ENCODE measurements at regions not wholly inside any gene's neighbourhood (a gene's known extent, or its start where the extent isn't known, plus 50 kb on each side); places are given as distances from the start of the nearest gene placed in this dataset.

- intact Hi-C loops (cut with DNase I): no loop called here
Observed at GRCh38 chr4:81606801-81607501, 135.2 kb upstream of the RASGEF1B start.

GRCh38 chr4:81606166-81606565, 134.5 kb upstream of the RASGEF1B start:
- intact Hi-C loops (cut with DNase I): no loop called here
- TF ChIP-seq, protein P1, sequence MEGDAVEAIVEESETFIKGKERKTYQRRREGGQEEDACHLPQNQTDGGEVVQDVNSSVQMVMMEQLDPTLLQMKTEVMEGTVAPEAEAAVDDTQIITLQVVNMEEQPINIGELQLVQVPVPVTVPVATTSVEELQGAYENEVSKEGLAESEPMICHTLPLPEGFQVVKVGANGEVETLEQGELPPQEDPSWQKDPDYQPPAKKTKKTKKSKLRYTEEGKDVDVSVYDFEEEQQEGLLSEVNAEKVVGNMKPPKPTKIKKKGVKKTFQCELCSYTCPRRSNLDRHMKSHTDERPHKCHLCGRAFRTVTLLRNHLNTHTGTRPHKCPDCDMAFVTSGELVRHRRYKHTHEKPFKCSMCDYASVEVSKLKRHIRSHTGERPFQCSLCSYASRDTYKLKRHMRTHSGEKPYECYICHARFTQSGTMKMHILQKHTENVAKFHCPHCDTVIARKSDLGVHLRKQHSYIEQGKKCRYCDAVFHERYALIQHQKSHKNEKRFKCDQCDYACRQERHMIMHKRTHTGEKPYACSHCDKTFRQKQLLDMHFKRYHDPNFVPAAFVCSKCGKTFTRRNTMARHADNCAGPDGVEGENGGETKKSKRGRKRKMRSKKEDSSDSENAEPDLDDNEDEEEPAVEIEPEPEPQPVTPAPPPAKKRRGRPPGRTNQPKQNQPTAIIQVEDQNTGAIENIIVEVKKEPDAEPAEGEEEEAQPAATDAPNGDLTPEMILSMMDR (IDR thresholded peaks at IDR 0.05): no peak
- Histone ChIP-seq H3K9me3 (no peaks in the 10 kb centered on the region), H3K4me3 (no peak overlapping the region), H3K27me3 (no peaks in the 10 kb centered on the region), H3K36me3 (no peaks in the 10 kb centered on the region), H3K4me1 (no peaks in the 10 kb centered on the region), H3K27ac (peak overlapping the region; percentile 51), H3K9ac (ENCODE audit: low read depth in 2 of 2, low read length in 2 of 2) (no peak overlapping the region)
- no peak for DNase-seq

More at GRCh38 chr4:81606801-81607501, 135.2 kb upstream of the RASGEF1B start:
- Histone ChIP-seq H3K9me3 (no peaks in the 10 kb centered on the region), H3K9ac (ENCODE audit: low read depth in 2 of 2, low read length in 2 of 2) (no peak overlapping the region), H3K27me3 (no peaks in the 10 kb centered on the region), H3K36me3 (no peaks in the 10 kb centered on the region), H3K27ac (peak overlapping the region; percentile 51), H3K4me1 (no peaks in the 10 kb centered on the region), H3K4me3 (no peak overlapping the region)
- peak; percentile 58 for DNase-seq
- TF ChIP-seq, protein P1 (IDR thresholded peaks at IDR 0.05): no peak

DNA sequence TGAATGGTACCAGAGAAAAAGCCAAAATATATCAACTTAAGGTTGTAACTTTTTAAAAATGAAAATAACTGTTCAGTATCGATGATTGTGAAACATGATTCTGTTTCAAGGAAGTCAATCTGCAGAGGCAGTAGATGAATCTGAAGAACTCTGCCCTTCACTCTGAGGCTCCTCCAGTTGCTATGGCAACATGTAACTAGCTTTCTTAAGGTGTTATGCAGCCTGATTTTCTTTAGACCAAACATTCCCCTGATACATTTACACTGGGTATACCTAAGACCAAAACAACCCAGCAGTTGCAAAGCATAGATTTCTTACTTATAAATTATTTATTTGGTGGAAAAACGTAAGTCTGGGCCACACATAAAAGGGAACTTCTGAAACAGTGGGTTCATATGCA, 133.6 kb upstream of the RASGEF1B start:
- Histone ChIP-seq H3K36me3 (no peaks in the 10 kb centered on the region), H3K27me3 (no peaks in the 10 kb centered on the region), H3K4me3 (no peak overlapping the region), H3K27ac (no peak overlapping the region), H3K9ac (ENCODE audit: low read depth in 2 of 2, low read length in 2 of 2) (no peak overlapping the region), H3K9me3 (no peaks in the 10 kb centered on the region), H3K4me1 (no peaks in the 10 kb centered on the region)
- TF ChIP-seq, protein P1 (IDR thresholded peaks at IDR 0.05): no peak
- intact Hi-C loops (cut with DNase I): no loop called here
- DNase-seq: no peak

GRCh38 chr4:81604683-81605218, 133.0 kb upstream of the RASGEF1B start:
- Histone ChIP-seq H3K4me1 (no peaks in the 10 kb centered on the region), H3K27ac (no peak overlapping the region), H3K9ac (ENCODE audit: low read depth in 2 of 2, low read length in 2 of 2) (no peak overlapping the region), H3K9me3 (no peaks in the 10 kb centered on the region), H3K4me3 (no peak overlapping the region), H3K36me3 (no peaks in the 10 kb centered on the region), H3K27me3 (no peaks in the 10 kb centered on the region)
- intact Hi-C loops (cut with DNase I): no loop called here
- no peak for DNase-seq
- TF ChIP-seq, protein P1 (IDR thresholded peaks at IDR 0.05): no peak

DNA sequence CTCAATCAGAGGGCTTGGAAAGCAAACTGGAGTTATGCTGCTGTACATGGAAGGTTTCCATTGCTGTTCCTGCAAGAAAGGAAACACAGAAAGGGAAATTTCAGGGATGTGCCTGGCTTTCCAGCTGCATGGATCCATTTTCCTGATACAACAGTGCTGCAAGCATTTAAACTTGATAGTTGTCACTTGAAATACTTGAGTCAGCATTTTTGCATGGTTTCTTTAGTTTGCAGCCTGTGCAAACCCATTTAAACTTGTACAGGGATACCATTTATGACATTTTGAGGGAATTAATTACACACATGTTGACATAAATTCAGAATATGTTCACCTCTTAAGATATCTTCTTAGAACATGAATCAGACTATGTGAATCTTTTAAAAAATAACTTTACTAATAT, 131.1 kb upstream of the RASGEF1B start:
- Histone ChIP-seq H3K36me3 (no peaks in the 10 kb centered on the region), H3K4me3 (no peak overlapping the region), H3K9me3 (no peaks in the 10 kb centered on the region), H3K27ac (no peak overlapping the region), H3K9ac (ENCODE audit: low read depth in 2 of 2, low read length in 2 of 2) (no peak overlapping the region), H3K27me3 (no peaks in the 10 kb centered on the region), H3K4me1 (no peaks in the 10 kb centered on the region)
- DNase-seq: no peak
- TF ChIP-seq, protein P1 (IDR thresholded peaks at IDR 0.05): no peak
- intact Hi-C loops (cut with DNase I): no loop called here

All from colonic mucosa (tissue), 4 donors.